WTC11 (cell line): ENCODE measurements at regions not wholly inside any gene's neighbourhood (a gene's known extent, or its start where the extent isn't known, plus 50 kb on each side); places are given as distances from the start of the nearest gene placed in this dataset.

Experiments used
- ATAC-seq: fragments of 200-7000 bp; cut with Tn5 transposase; 2 replicates; pipeline ENCODE4 v1.10.0; 2021; ENCODE audit warnings: mild to moderate bottlenecking, moderate library complexity
- CTCF ChIA-PET: fragments of 300-600 bp; sonication (Branson Sonifier 250); formaldehyde crosslinking; loops from one replicate; lab custom pipeline; 2021; ENCODE audit warnings: antibody characterized with exemption; lab: Charles Lee
- POLR2A ChIA-PET: fragments of 350-600 bp; sonication (Branson Sonifier 250); formaldehyde crosslinking; loops from one replicate; lab custom pipeline; 2021; ENCODE audit warnings: antibody characterized with exemption; lab: Charles Lee
- DNase-seq: peaks from one replicate; pipeline ENCODE4 v3.0.0; 2021; ENCODE audit warnings: low spot score
- H3K27ac Mint-ChIP-seq: 2 replicates; pipeline ENCODE4 v1.8.0; 2021; ENCODE audit warnings: mixed read lengths
- H3K27me3 Mint-ChIP-seq: 2 replicates; pipeline ENCODE4 v1.8.0; 2021; ENCODE audit warnings: low read depth, mild to moderate bottlenecking, moderate library complexity, mixed read lengths
- H3K36me3 Mint-ChIP-seq: 2 replicates; pipeline ENCODE4 v1.8.0; 2021; ENCODE audit warnings: mixed read lengths
- H3K4me1 Mint-ChIP-seq: 2 replicates; pipeline ENCODE4 v1.8.0; 2022; ENCODE audit warnings: mixed read lengths
- H3K4me3 Mint-ChIP-seq: 2 replicates; pipeline ENCODE4 v1.8.0; 2021; ENCODE audit warnings: mild to moderate bottlenecking, moderate library complexity, mixed read lengths
- H3K9me3 Mint-ChIP-seq: 2 replicates; pipeline ENCODE4 v1.8.0; 2021; ENCODE audit warnings: mixed read lengths
- FOXK1 ChIP-seq: sonication (generic); formaldehyde crosslinking; IDR thresholded peaks from 2 replicates; pipeline ENCODE4 v1.8.0; 2022; ENCODE audit warnings: mild to moderate bottlenecking, moderate library complexity, missing genetic modification reagents
- FOXP1 ChIP-seq: sonication (generic); formaldehyde crosslinking; IDR thresholded peaks from 2 replicates; pipeline ENCODE4 v1.8.0; 2022; ENCODE audit warnings: missing genetic modification reagents, mild to moderate bottlenecking, moderate library complexity, borderline replicate concordance
- GABPB1 ChIP-seq: sonication (generic); formaldehyde crosslinking; IDR thresholded peaks from 2 replicates; pipeline ENCODE4 v1.8.1; 2023; ENCODE audit warnings: mild to moderate bottlenecking, missing genetic modification reagents
- GRHL2 ChIP-seq: fragments of 250-450 bp; sonication (Bioruptor Pico); IDR thresholded peaks from 2 replicates; pipeline ENCODE4 v1.8.0; 2022; ENCODE audit warnings: mild to moderate bottlenecking, moderate library complexity; ENCODE audit not compliant: insufficient replicate concordance, severe bottlenecking
- JUN ChIP-seq: sonication (generic); formaldehyde crosslinking; IDR thresholded peaks from 2 replicates; pipeline ENCODE4 v1.8.0; 2023; ENCODE audit warnings: mild to moderate bottlenecking, missing genetic modification reagents
- KAT7 ChIP-seq: sonication (generic); formaldehyde crosslinking; IDR thresholded peaks from 2 replicates; pipeline ENCODE4 v1.8.1; 2023; ENCODE audit warnings: missing genetic modification reagents, mild to moderate bottlenecking, borderline replicate concordance
- MYBL2 ChIP-seq: sonication (generic); formaldehyde crosslinking; IDR thresholded peaks from 2 replicates; pipeline ENCODE4 v1.8.1; 2023; ENCODE audit warnings: mild to moderate bottlenecking, moderate library complexity, missing genetic modification reagents
- NFATC4 ChIP-seq: fragments of 250-450 bp; sonication (Bioruptor Pico); IDR thresholded peaks from 2 replicates; pipeline ENCODE4 v1.9.0; 2021; ENCODE audit warnings: mild to moderate bottlenecking
- PRRX2 ChIP-seq: fragments of 250-450 bp; sonication (Bioruptor Pico); IDR thresholded peaks from 2 replicates; pipeline ENCODE4 v1.8.0; 2021; ENCODE audit warnings: mild to moderate bottlenecking
- RELA ChIP-seq: sonication (generic); formaldehyde crosslinking; IDR thresholded peaks from 2 replicates; pipeline ENCODE4 v1.8.1; 2022; ENCODE audit warnings: missing genetic modification reagents, mild to moderate bottlenecking, borderline replicate concordance
- RORB ChIP-seq: fragments of 250-450 bp; sonication (Bioruptor Pico); IDR thresholded peaks from 2 replicates; pipeline ENCODE4 v1.9.0; 2021; ENCODE audit warnings: mild to moderate bottlenecking
- SMAD3 ChIP-seq: sonication (generic); formaldehyde crosslinking; IDR thresholded peaks from 2 replicates; pipeline ENCODE4 v1.8.0; 2022; ENCODE audit warnings: missing genetic modification reagents, mild to moderate bottlenecking, borderline replicate concordance
- SMAD4 ChIP-seq: sonication (generic); formaldehyde crosslinking; IDR thresholded peaks from 2 replicates; pipeline ENCODE4 v1.8.0; 2022; ENCODE audit warnings: mild to moderate bottlenecking, missing genetic modification reagents
- TCF7 ChIP-seq: sonication (generic); formaldehyde crosslinking; IDR thresholded peaks from 2 replicates; pipeline ENCODE4 v1.8.0; 2022; ENCODE audit warnings: mild to moderate bottlenecking, low read depth, missing genetic modification reagents, moderate library complexity
- ZNF232 ChIP-seq: sonication (generic); formaldehyde crosslinking; IDR thresholded peaks from 2 replicates; pipeline ENCODE4 v1.8.0; 2022; ENCODE audit warnings: mild to moderate bottlenecking, missing genetic modification reagents
- ZNF263 ChIP-seq: sonication (generic); formaldehyde crosslinking; IDR thresholded peaks from 2 replicates; pipeline ENCODE4 v1.8.1; 2022; ENCODE audit warnings: low read depth, mild to moderate bottlenecking, moderate library complexity, missing genetic modification reagents
- ZNF317 ChIP-seq: sonication (generic); formaldehyde crosslinking; IDR thresholded peaks from 2 replicates; pipeline ENCODE4 v1.8.1; 2023; ENCODE audit warnings: low read depth, mild to moderate bottlenecking, moderate library complexity, missing genetic modification reagents, borderline replicate concordance
- TF ChIP-seq, protein P1 (sequence below): sonication (generic); formaldehyde crosslinking; conservative IDR thresholded peaks from 2 replicates; pipeline ENCODE4 v1.8.1; 2022; ENCODE audit warnings: mild to moderate bottlenecking, missing genetic modification reagents
- TF ChIP-seq, protein P2 (sequence below): sonication (generic); formaldehyde crosslinking; IDR thresholded peaks from 2 replicates; pipeline ENCODE4 v1.8.1; 2022; ENCODE audit warnings: low read depth, mild to moderate bottlenecking, moderate library complexity, missing genetic modification reagents, borderline replicate concordance
- TF ChIP-seq, protein P3 (sequence below): fragments of 250-450 bp; sonication (Bioruptor Pico); IDR thresholded peaks from 2 replicates; pipeline ENCODE4 v1.9.0; 2021; ENCODE audit warnings: moderate library complexity, mild to moderate bottlenecking, inconsistent platforms, borderline replicate concordance
- TF ChIP-seq, protein P4 (sequence below): sonication (generic); formaldehyde crosslinking; IDR thresholded peaks from 2 replicates; pipeline ENCODE4 v1.8.1; 2023; ENCODE audit warnings: mild to moderate bottlenecking, moderate library complexity, missing genetic modification reagents
- TF ChIP-seq, protein P5 (sequence below): sonication (generic); formaldehyde crosslinking; IDR thresholded peaks from 2 replicates; pipeline ENCODE4 v1.8.0; 2022; ENCODE audit warnings: mild to moderate bottlenecking, missing genetic modification reagents
- TF ChIP-seq, protein P6 (sequence below): sonication (generic); formaldehyde crosslinking; IDR thresholded peaks from 2 replicates; pipeline ENCODE4 v1.8.1; 2023; ENCODE audit warnings: mild to moderate bottlenecking, missing genetic modification reagents, borderline replicate concordance
- TF ChIP-seq, protein P7 (sequence below): sonication (generic); formaldehyde crosslinking; IDR thresholded peaks from 2 replicates; pipeline ENCODE4 v1.8.1; 2023; ENCODE audit warnings: mild to moderate bottlenecking, missing genetic modification reagents, moderate library complexity
- TF ChIP-seq, protein P8 (sequence below): sonication (generic); formaldehyde crosslinking; IDR thresholded peaks from 2 replicates; pipeline ENCODE4 v1.8.0; 2022; ENCODE audit warnings: mild to moderate bottlenecking, missing genetic modification reagents

DNA sequence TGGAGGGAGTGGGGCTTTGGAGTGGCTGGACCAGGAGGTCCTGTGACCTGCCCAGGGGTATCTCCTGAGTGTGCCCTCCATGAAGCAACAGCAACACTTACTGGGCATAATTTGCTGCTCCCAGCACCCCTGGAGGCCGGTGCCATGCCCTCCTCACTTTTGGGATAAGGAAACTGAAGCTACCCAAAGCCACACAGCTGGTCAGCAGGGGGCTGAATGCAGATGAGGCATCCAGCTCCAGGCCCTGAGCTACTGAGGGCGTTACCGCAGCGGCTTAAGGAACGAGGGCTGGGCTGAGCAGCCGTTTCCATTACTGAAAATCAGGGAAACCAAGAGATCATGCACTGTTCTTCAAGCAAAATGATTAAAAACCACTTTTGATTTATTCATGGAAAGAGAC lies 408.9 kb downstream of the GLRX3 start:
- POLR2A ChIA-PET, result no interaction called here
- Mint-ChIP-seq H3K4me3 (no peak overlapping the region), H3K4me1 (no peaks in the 10 kb centered on the region), H3K36me3 (peaks cover 76% of the 10 kb centered on the region), H3K27me3 (peaks cover 8% of the 10 kb centered on the region), H3K9me3 (peaks cover 85% of the 10 kb centered on the region), H3K27ac (no peak overlapping the region)
- ATAC-seq, result no peak
- TF ChIP-seq FOXK1 (CRISPR knock-in tag) (no peak), RELA (no peak), FOXP1 (CRISPR knock-in tag) (no peak), NFATC4 (CRISPR knock-in tag) (no peak), ZNF317 (CRISPR knock-in tag) (no peak), GABPB1 (CRISPR knock-in tag) (no peak), KAT7 (no peak), SMAD3 (CRISPR knock-in tag) (no peak), RORB (no peak), PRRX2 (CRISPR knock-in tag) (no peak), GRHL2 (CRISPR knock-in tag) (no peak), MYBL2 (CRISPR knock-in tag) (no peak)
- TF ChIP-seq, protein P1, sequence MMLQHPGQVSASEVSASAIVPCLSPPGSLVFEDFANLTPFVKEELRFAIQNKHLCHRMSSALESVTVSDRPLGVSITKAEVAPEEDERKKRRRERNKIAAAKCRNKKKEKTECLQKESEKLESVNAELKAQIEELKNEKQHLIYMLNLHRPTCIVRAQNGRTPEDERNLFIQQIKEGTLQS (CRISPR knock-in tag), result no peak
- TF ChIP-seq, protein P2, sequence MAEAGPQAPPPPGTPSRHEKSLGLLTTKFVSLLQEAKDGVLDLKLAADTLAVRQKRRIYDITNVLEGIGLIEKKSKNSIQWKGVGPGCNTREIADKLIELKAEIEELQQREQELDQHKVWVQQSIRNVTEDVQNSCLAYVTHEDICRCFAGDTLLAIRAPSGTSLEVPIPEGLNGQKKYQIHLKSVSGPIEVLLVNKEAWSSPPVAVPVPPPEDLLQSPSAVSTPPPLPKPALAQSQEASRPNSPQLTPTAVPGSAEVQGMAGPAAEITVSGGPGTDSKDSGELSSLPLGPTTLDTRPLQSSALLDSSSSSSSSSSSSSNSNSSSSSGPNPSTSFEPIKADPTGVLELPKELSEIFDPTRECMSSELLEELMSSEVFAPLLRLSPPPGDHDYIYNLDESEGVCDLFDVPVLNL, result no peak
- TF ChIP-seq, protein P3, sequence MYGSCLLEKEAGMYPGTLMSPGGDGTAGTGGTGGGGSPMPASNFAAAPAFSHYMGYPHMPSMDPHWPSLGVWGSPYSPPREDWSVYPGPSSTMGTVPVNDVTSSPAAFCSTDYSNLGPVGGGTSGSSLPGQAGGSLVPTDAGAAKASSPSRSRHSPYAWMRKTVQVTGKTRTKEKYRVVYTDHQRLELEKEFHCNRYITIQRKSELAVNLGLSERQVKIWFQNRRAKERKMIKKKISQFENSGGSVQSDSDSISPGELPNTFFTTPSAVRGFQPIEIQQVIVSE, result no peak
- TF ChIP-seq, protein P4, sequence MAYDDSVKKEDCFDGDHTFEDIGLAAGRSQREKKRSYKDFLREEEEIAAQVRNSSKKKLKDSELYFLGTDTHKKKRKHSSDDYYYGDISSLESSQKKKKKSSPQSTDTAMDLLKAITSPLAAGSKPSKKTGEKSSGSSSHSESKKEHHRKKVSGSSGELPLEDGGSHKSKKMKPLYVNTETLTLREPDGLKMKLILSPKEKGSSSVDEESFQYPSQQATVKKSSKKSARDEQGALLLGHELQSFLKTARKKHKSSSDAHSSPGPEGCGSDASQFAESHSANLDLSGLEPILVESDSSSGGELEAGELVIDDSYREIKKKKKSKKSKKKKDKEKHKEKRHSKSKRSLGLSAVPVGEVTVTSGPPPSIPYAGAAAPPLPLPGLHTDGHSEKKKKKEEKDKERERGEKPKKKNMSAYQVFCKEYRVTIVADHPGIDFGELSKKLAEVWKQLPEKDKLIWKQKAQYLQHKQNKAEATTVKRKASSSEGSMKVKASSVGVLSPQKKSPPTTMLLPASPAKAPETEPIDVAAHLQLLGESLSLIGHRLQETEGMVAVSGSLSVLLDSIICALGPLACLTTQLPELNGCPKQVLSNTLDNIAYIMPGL (CRISPR knock-in tag), result no peak
- TF ChIP-seq, protein P5, sequence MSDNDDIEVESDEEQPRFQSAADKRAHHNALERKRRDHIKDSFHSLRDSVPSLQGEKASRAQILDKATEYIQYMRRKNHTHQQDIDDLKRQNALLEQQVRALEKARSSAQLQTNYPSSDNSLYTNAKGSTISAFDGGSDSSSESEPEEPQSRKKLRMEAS (CRISPR knock-in tag), result no peak
- no peak for DNase-seq
- CTCF ChIA-PET, result no interaction called here

DNA sequence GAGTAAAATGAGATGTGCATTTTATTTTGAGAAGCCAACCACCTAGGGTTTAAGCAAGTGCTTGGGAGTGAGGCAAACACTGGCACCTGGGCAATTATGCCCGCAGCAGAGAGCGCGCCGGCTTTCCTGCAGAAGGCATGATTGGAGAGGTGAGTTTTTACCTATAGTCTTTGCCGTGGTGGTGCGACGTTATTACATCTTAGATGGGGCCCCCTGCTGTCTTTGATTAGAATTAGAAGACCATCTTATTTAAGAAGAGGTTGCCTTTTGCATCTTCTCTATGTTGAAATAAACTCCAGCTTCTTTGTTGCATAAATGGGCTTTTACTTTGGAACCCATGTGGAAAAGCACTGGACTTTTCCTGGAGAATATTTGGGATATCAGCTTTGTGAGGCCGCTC lies 409.5 kb downstream of the GLRX3 start:
- peaks cover 85% of the 10 kb centered on the region for H3K9me3 Mint-ChIP-seq
- ATAC-seq (no peak), DNase-seq (no peak)
- H3K27me3 Mint-ChIP-seq, result peaks cover 8% of the 10 kb centered on the region
- ChIA-PET POLR2A (no interaction called here), CTCF (no interaction called here)
- H3K36me3 Mint-ChIP-seq, result peaks cover 78% of the 10 kb centered on the region
- H3K27ac Mint-ChIP-seq, result no peak overlapping the region
- H3K4me3 Mint-ChIP-seq, result no peak overlapping the region
- no peaks in the 10 kb centered on the region for H3K4me1 Mint-ChIP-seq
- TF ChIP-seq ZNF232 (no peak), JUN (no peak), ZNF263 (CRISPR knock-in tag) (no peak), SMAD4 (no peak), TCF7 (CRISPR knock-in tag) (no peak)
- TF ChIP-seq, protein P6, sequence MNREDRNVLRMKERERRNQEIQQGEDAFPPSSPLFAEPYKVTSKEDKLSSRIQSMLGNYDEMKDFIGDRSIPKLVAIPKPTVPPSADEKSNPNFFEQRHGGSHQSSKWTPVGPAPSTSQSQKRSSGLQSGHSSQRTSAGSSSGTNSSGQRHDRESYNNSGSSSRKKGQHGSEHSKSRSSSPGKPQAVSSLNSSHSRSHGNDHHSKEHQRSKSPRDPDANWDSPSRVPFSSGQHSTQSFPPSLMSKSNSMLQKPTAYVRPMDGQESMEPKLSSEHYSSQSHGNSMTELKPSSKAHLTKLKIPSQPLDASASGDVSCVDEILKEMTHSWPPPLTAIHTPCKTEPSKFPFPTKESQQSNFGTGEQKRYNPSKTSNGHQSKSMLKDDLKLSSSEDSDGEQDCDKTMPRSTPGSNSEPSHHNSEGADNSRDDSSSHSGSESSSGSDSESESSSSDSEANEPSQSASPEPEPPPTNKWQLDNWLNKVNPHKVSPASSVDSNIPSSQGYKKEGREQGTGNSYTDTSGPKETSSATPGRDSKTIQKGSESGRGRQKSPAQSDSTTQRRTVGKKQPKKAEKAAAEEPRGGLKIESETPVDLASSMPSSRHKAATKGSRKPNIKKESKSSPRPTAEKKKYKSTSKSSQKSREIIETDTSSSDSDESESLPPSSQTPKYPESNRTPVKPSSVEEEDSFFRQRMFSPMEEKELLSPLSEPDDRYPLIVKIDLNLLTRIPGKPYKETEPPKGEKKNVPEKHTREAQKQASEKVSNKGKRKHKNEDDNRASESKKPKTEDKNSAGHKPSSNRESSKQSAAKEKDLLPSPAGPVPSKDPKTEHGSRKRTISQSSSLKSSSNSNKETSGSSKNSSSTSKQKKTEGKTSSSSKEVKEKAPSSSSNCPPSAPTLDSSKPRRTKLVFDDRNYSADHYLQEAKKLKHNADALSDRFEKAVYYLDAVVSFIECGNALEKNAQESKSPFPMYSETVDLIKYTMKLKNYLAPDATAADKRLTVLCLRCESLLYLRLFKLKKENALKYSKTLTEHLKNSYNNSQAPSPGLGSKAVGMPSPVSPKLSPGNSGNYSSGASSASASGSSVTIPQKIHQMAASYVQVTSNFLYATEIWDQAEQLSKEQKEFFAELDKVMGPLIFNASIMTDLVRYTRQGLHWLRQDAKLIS (CRISPR knock-in tag), result no peak
- TF ChIP-seq, protein P7, sequence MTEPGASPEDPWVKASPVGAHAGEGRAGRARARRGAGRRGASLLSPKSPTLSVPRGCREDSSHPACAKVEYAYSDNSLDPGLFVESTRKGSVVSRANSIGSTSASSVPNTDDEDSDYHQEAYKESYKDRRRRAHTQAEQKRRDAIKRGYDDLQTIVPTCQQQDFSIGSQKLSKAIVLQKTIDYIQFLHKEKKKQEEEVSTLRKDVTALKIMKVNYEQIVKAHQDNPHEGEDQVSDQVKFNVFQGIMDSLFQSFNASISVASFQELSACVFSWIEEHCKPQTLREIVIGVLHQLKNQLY (CRISPR knock-in tag), result no peak
- TF ChIP-seq, protein P8, sequence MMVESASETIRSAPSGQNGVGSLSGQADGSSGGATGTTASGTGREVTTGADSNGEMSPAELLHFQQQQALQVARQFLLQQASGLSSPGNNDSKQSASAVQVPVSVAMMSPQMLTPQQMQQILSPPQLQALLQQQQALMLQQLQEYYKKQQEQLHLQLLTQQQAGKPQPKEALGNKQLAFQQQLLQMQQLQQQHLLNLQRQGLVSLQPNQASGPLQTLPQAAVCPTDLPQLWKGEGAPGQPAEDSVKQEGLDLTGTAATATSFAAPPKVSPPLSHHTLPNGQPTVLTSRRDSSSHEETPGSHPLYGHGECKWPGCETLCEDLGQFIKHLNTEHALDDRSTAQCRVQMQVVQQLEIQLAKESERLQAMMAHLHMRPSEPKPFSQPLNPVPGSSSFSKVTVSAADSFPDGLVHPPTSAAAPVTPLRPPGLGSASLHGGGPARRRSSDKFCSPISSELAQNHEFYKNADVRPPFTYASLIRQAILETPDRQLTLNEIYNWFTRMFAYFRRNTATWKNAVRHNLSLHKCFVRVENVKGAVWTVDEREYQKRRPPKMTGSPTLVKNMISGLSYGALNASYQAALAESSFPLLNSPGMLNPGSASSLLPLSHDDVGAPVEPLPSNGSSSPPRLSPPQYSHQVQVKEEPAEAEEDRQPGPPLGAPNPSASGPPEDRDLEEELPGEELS (CRISPR knock-in tag), result no peak
